ENCODE measurements at regions not wholly inside any gene's neighbourhood (a gene's known extent, or its start where the extent isn't known, plus 50 kb on each side); places are given as distances from the start of the nearest gene placed in this dataset.

DNA sequence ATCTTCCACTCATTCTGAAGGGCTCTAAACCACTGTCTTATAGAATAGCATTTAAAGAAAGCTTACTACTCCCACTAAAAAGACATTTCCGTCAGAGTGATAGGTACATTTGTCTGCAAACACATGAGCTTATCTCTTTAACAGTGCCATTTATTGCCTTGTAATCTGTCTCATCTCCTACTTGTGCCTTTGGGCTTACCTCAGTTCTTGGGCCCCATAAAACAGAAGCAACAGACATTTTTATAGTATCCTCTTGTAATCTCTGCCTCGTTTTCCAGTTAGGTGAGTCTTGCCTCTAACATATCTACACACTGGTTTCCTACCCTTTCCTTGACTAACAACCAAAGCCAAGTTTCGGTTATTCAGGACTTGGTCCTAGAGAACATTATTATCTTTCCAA is 681.4 kb upstream of the KIF2B start:
- DNase-seq (ENCODE audit: low read depth): no peak
- TF ChIP-seq, protein P1, sequence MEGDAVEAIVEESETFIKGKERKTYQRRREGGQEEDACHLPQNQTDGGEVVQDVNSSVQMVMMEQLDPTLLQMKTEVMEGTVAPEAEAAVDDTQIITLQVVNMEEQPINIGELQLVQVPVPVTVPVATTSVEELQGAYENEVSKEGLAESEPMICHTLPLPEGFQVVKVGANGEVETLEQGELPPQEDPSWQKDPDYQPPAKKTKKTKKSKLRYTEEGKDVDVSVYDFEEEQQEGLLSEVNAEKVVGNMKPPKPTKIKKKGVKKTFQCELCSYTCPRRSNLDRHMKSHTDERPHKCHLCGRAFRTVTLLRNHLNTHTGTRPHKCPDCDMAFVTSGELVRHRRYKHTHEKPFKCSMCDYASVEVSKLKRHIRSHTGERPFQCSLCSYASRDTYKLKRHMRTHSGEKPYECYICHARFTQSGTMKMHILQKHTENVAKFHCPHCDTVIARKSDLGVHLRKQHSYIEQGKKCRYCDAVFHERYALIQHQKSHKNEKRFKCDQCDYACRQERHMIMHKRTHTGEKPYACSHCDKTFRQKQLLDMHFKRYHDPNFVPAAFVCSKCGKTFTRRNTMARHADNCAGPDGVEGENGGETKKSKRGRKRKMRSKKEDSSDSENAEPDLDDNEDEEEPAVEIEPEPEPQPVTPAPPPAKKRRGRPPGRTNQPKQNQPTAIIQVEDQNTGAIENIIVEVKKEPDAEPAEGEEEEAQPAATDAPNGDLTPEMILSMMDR (IDR thresholded peaks at IDR 0.05; ENCODE audit: insufficient read depth, low read length): no peak
- no peak overlapping the region for H3K4me3 ChIP-seq (ENCODE audit: low read depth, low read length)

DNA sequence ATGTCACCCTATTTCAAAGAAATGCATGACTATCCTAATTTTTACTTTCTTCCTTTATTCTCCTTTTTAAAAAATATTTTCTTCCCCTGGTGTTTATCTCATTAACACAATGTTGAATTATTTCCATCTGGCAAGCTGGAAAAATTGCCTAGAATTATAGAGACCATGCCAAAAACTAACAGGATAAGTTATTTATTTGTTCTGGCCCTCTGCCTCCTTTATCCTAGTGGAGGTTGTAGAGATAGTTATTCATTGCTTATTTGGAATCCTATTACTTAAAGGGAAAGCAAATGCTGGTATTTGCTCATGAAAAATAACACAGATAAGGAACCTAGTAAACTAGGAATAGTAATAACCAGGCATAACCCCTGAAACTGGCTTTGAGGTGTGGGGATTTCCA is 684.9 kb upstream of the KIF2B start:
- TF ChIP-seq, protein P1 (IDR thresholded peaks at IDR 0.05; ENCODE audit: insufficient read depth, low read length): no peak
- no peak overlapping the region for H3K4me3 ChIP-seq (ENCODE audit: low read depth, low read length)
- no peak for DNase-seq (ENCODE audit: low read depth)

DNA sequence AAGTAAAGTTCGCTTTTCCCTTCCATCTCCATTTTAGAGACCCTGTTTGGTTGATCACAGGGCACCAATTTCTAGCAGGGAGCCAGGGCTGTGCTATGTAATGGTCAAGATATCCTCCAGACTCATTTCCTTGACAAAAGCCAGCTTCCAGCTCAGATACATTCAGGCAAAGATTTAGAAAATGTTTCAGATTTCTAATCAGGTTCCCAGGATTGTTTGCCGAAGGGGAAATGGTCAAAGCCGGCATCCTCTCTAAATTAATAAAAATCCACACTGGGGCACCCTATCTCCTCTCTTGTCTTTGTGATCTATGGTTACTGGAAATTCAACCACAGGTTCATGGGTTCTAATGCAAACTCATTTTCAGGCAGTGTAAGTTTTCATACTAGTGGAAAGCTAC is 686.8 kb upstream of the KIF2B start:
- TF ChIP-seq, protein P1 (IDR thresholded peaks at IDR 0.05; ENCODE audit: insufficient read depth, low read length): no peak
- no peak overlapping the region for H3K4me3 ChIP-seq (ENCODE audit: low read depth, low read length)
- DNase-seq (ENCODE audit: low read depth): no peak

DNA sequence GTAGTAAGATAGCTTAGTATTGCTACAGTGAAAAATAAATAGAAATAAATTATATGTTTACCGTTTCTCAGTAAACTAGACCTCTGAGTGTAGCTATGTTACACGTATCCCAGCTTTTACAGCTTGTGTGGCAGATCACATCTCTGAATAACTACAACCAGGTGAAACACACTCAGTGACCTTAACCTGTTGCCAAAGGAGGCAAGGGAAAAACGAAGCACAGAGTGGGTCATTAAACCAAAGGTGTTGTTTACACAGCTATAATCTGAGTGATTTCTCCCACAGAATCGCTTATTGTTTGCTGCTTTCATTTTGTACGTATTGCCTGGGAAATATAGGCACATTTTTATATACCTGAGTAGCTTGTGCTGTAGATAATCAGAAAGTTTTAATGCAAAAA is 688.2 kb upstream of the KIF2B start:
- no peak for DNase-seq (ENCODE audit: low read depth)
- TF ChIP-seq, protein P1 (IDR thresholded peaks at IDR 0.05; ENCODE audit: insufficient read depth, low read length): no peak
- H3K4me3 ChIP-seq (ENCODE audit: low read depth, low read length): no peak overlapping the region

DNA sequence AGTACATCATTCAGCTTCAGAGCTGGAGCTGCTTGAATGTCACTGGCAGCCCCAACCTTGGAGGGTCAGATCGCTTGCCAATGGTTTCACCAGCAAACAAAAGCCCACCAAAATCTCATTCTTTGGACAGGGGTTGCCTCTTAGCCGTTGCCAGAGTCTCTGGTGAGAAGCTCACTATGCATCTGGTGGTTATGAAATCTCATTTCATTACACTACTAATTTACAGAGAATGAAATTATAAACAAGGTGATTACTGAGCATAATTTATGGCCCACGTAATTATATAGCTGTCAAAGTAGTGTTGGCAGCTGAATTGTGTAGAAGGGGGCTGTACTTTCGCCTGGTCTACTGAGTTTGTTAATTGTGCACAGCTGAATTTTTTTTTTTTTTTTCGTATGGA is 688.9 kb upstream of the KIF2B start:
- no peak for DNase-seq (ENCODE audit: low read depth)
- H3K4me3 ChIP-seq (ENCODE audit: low read depth, low read length): no peak overlapping the region
- TF ChIP-seq, protein P1 (IDR thresholded peaks at IDR 0.05; ENCODE audit: insufficient read depth, low read length): no peak

DNA sequence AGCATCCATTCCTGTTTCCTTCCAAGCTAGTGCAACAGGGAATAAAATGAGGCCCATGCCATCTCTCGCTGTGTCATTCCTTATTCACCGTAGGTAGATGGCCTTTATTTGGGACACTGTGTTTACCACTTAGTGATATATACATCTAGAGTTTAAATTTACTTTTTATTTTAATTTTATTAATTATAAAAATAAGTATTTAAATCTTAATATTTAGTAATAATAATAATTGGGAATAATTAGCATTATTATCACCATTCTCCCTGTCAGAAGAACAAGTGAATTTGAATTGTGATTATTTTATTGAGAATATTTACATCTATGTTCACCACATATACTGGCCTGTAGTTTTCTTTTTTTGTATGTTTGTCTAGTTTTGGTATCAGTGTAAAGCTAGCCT is 692.9 kb upstream of the KIF2B start:
- TF ChIP-seq, protein P1 (IDR thresholded peaks at IDR 0.05; ENCODE audit: insufficient read depth, low read length): no peak
- no peak overlapping the region for H3K4me3 ChIP-seq (ENCODE audit: low read depth, low read length)
- no peak for DNase-seq (ENCODE audit: low read depth)

DNA sequence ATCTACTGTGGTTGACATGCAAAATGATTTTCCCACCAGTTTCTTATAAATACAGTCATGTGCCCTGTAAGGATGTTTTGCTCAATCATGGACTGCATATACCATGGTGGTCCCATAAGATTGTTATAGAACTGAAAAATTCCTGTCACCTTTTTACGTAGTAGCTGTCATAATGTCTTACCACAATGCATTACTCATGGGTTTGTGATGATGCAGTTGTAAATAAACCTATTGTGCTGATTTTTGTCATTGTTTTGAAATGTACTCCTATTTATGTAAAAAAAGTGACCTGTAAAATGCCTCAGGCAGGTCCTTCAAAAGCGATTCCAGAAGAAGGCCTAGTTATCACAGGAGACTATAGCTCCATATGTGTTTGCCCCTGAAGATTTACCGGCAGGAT is 695.4 kb upstream of the KIF2B start:
- H3K4me3 ChIP-seq (ENCODE audit: low read depth, low read length): no peak overlapping the region

More for the DNA sequence above, 695.4 kb upstream of the KIF2B start:
- TF ChIP-seq, protein P1 (IDR thresholded peaks at IDR 0.05; ENCODE audit: insufficient read depth, low read length): no peak
- DNase-seq (ENCODE audit: low read depth): no peak
